PC-3 (cell line): ENCODE measurements at regions not wholly inside any gene's neighbourhood (a gene's known extent, or its start where the extent isn't known, plus 50 kb on each side); places are given as distances from the start of the nearest gene placed in this dataset.

Experiments
- CTCF ChIP-seq: fragments of 300-600 bp; sonication (generic); conservative IDR thresholded peaks from 2 replicates; pipeline ENCODE4 v1.5.1; 2017; ENCODE audit warnings: antibody characterized with exemption, low read depth, mild to moderate bottlenecking, low read length
- EZH2 ChIP-seq: fragments of 300-600 bp; sonication (generic); IDR thresholded peaks from one replicate; pipeline ENCODE4 v1.6.1; 2017; ENCODE audit warnings: antibody characterized with exemption, mild to moderate bottlenecking, low read length; ENCODE audit not compliant: unreplicated experiment
- EZH2phosphoT487 ChIP-seq: fragments of 300-600 bp; sonication (generic); IDR thresholded peaks from 2 replicates; pipeline ENCODE4 v1.6.1; 2018; ENCODE audit warnings: mild to moderate bottlenecking, antibody characterized with exemption, low read length, borderline replicate concordance

GRCh38 chr21:35216996-35217395 lies 167.9 kb upstream of the RUNX1 start:
- TF ChIP-seq EZH2 (no peak), CTCF (no peak), EZH2phosphoT487 (no peak)
